Muscle of arm (tissue), 1 donor: ENCODE measurements at regions not wholly inside any gene's neighbourhood (a gene's known extent, or its start where the extent isn't known, plus 50 kb on each side); places are given as distances from the start of the nearest gene placed in this dataset.

Source experiments
- DNase-seq: peaks from one replicate; pipeline ENCODE4 v3.0.0-alpha.2; 2013

GRCh38 chr1:239879321-239880170, 212.1 kb upstream of the FMN2 start:
- no peak for DNase-seq

GRCh38 chr1:239882967-239883366, 208.7 kb upstream of the FMN2 start:
- no peak for DNase-seq

- peak; percentile 61 for DNase-seq
Observed at GRCh38 chr1:239884796-239885195, 206.9 kb upstream of the FMN2 start.

GRCh38 chr1:239886266-239886665, 205.4 kb upstream of the FMN2 start:
- DNase-seq, result peak; percentile 66

- no peak for DNase-seq
Observed at GRCh38 chr1:239888639-239889038, 203.0 kb upstream of the FMN2 start.

GRCh38 chr1:239891621-239892358, 199.9 kb upstream of the FMN2 start:
- DNase-seq, result no peak

- DNase-seq, result no peak
Observed at GRCh38 chr1:239892602-239893001, 199.1 kb upstream of the FMN2 start.

GRCh38 chr1:239893127-239893731, 198.5 kb upstream of the FMN2 start:
- DNase-seq, result no peak

GRCh38 chr1:239896569-239896968, 195.1 kb upstream of the FMN2 start:
- no peak for DNase-seq

- DNase-seq, result no peak
Observed at GRCh38 chr1:239896980-239897379, 194.7 kb upstream of the FMN2 start.

GRCh38 chr1:239897458-239897857, 194.2 kb upstream of the FMN2 start:
- DNase-seq, result no peak

GRCh38 chr1:239898062-239898730, 193.5 kb upstream of the FMN2 start:
- peak; percentile 83 for DNase-seq

- DNase-seq, result no peak
Observed at GRCh38 chr1:239899747-239900146, 191.9 kb upstream of the FMN2 start.

GRCh38 chr1:239906394-239906793, 185.3 kb upstream of the FMN2 start:
- DNase-seq, result no peak

GRCh38 chr1:239909898-239910297, 181.8 kb upstream of the FMN2 start:
- DNase-seq, result peak; percentile 38

- no peak for DNase-seq
Observed at GRCh38 chr1:239912471-239912870, 179.2 kb upstream of the FMN2 start.

- no peak for DNase-seq
Observed at GRCh38 chr1:239913141-239913585, 178.5 kb upstream of the FMN2 start.

- DNase-seq, result peak; percentile 39
Observed at GRCh38 chr1:239914751-239915231, 176.9 kb upstream of the FMN2 start.

GRCh38 chr1:239918634-239919033, 173.0 kb upstream of the FMN2 start:
- no peak for DNase-seq

GRCh38 chr1:239920214-239920613, 171.5 kb upstream of the FMN2 start:
- DNase-seq, result no peak

- no peak for DNase-seq
Observed at GRCh38 chr1:239922778-239923522, 168.7 kb upstream of the FMN2 start.
